GM12891 (cell line): ENCODE measurements at regions not wholly inside any gene's neighbourhood (a gene's known extent, or its start where the extent isn't known, plus 50 kb on each side); places are given as distances from the start of the nearest gene placed in this dataset.

ENCODE experiments used
- POLR2A ChIP-seq: IDR thresholded peaks from 2 replicates; pipeline ENCODE4 v1.6.1; 2011; ENCODE audit warnings: low read depth, low read length, control low read depth
- POLR2AphosphoS5 ChIP-seq: IDR thresholded peaks from 2 replicates; pipeline ENCODE4 v1.6.1; 2011; ENCODE audit warnings: low read depth, low read length, control low read depth
- POU2F2 ChIP-seq: IDR thresholded peaks from 2 replicates; pipeline ENCODE4 v1.6.1; 2011; ENCODE audit warnings: low read depth, mild to moderate bottlenecking, control low read depth, low read length, moderate library complexity
- TAF1 ChIP-seq: IDR thresholded peaks from 2 replicates; pipeline ENCODE4 v1.6.1; 2011; ENCODE audit warnings: low read depth, low read length, control low read depth

DNA sequence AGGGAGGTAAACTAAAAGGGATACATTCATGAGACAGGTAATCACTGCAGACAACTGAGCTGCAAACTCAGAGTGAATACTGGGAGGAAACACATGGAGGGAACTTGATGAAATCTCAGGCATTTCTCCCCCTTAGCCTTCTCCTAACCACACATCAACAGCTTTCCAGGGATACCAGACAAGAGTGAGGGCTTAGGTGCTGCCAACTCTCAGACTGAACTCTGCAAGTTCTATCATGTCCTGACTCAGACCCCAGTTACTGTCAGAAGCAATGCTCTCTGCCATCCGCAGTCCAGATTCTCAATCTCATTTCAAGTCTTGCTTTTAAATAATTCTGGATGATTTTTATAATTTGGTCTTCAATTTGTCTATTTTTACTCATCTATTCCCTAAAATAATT, 267.3 kb downstream of the LTN1 start:
- TF ChIP-seq POLR2A (no peak), POLR2AphosphoS5 (no peak), TAF1 (no peak), POU2F2 (no peak)
